Cardiac muscle cell (in vitro differentiated cells and primary cell): ENCODE measurements at regions not wholly inside any gene's neighbourhood (a gene's known extent, or its start where the extent isn't known, plus 50 kb on each side); places are given as distances from the start of the nearest gene placed in this dataset.

Source experiments
- DNase-seq, 2 donors: peaks; one replicate each; pipeline versions ENCODE4 v3.0.0 to v3.0.0-alpha.2; 2010 to 2017; ENCODE audit warnings: low read depth in 1 of 2, low spot score in 1 of 2
- H3K27ac ChIP-seq: fragments of 200-600 bp; sonication (generic); 2 replicates; pipeline ENCODE4 v1.5.1; 2016
- H3K27me3 ChIP-seq: fragments of 200-600 bp; sonication (generic); 2 replicates; pipeline ENCODE4 v1.6.0; 2016; ENCODE audit warnings: control low read depth
- H3K36me3 ChIP-seq: fragments of 200-600 bp; sonication (generic); 2 replicates; pipeline ENCODE4 v1.5.1; 2016; ENCODE audit warnings: control low read depth
- H3K4me1 ChIP-seq: fragments of 200-600 bp; sonication (generic); 2 replicates; pipeline ENCODE4 v1.8.1; 2017; ENCODE audit warnings: low read depth, mild to moderate bottlenecking, mixed run types
- H3K4me3 ChIP-seq: fragments of 200-600 bp; sonication (generic); 2 replicates; pipeline ENCODE4 v1.5.1; 2016; ENCODE audit warnings: mild to moderate bottlenecking
- H3K9me3 ChIP-seq: fragments of 200-600 bp; sonication (generic); 2 replicates; pipeline ENCODE4 v1.5.1; 2017; ENCODE audit warnings: low read depth, mild to moderate bottlenecking, control low read depth
- TF ChIP-seq, protein P1 (sequence below): IDR thresholded peaks from 2 replicates; pipeline ENCODE4 v1.5.1; 2012; ENCODE audit warnings: low read depth, mild to moderate bottlenecking, low read length

DNA sequence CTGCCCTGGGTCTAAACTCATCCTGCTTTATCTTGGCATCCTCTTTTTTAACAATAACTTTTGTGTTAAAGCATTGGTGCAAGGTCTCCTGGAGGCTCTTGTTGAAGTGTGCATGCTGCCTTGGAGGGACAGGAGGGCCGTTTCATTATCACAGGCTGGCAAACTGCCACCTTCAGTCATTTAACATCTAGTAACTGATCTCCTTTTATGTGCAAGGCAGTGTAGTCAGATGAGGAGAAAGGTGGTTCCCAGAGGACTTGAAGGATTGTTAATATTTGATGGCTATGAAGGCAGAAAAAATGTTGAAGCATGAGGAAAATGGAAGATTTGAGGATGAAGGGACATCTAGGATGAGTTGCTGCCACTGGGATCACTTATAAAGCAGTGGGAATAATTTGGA, 439.4 kb downstream of the RAPGEF2 start:
- Histone ChIP-seq H3K27ac (no peak overlapping the region), H3K4me1 (peaks cover 11% of the 10 kb centered on the region), H3K9me3 (no peaks in the 10 kb centered on the region), H3K4me3 (no peak overlapping the region), H3K36me3 (no peaks in the 10 kb centered on the region), H3K27me3 (no peaks in the 10 kb centered on the region)
- TF ChIP-seq, protein P1, sequence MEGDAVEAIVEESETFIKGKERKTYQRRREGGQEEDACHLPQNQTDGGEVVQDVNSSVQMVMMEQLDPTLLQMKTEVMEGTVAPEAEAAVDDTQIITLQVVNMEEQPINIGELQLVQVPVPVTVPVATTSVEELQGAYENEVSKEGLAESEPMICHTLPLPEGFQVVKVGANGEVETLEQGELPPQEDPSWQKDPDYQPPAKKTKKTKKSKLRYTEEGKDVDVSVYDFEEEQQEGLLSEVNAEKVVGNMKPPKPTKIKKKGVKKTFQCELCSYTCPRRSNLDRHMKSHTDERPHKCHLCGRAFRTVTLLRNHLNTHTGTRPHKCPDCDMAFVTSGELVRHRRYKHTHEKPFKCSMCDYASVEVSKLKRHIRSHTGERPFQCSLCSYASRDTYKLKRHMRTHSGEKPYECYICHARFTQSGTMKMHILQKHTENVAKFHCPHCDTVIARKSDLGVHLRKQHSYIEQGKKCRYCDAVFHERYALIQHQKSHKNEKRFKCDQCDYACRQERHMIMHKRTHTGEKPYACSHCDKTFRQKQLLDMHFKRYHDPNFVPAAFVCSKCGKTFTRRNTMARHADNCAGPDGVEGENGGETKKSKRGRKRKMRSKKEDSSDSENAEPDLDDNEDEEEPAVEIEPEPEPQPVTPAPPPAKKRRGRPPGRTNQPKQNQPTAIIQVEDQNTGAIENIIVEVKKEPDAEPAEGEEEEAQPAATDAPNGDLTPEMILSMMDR = no peak
- no peak for DNase-seq

DNA sequence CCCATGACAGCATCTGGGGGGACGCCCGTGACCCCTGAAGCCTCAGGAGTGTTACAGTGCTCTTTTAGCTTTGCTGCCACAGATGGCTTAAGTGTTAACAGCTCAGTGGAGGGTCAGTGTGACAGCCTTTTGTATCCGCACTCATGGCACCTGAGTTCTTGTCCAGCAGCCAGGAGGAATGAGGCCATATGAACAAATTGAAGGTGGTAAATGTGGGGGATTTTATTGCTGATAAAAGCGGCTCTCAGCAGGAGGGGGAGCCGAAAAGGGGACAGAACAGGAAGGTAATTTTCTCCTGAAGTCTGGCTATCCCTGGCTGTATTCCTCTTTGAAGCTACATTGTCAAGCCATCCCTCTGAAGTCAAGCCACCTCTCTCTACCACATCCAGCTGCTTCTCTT, 441.0 kb downstream of the RAPGEF2 start:
- no peak overlapping the region for H3K4me3 ChIP-seq
- H3K27ac ChIP-seq = no peak overlapping the region
- no peaks in the 10 kb centered on the region for H3K27me3 ChIP-seq
- no peaks in the 10 kb centered on the region for H3K9me3 ChIP-seq
- no peak for DNase-seq
- H3K4me1 ChIP-seq = peaks cover 11% of the 10 kb centered on the region
- TF ChIP-seq, protein P1 = no peak
- H3K36me3 ChIP-seq = no peaks in the 10 kb centered on the region

DNA sequence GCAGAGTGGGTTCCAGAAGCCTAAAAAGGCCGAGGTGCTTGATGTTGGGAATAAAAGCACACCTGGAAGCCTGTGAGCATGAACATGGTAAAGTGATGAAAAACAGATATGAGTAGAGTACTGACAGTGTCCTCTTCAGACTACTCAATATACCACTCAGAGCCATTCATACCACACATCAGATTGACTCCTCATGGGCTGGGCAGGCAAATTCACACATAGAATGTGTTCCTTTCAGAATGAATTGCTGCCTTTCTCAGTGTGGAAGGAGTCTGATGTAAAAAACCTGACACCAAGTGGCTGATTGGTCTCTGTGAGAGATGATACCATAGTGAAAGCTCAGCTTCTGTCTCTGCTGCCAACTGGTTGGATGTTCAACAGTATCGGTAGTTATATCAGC, 442.7 kb downstream of the RAPGEF2 start:
- Histone ChIP-seq H3K27ac (no peak overlapping the region), H3K36me3 (no peaks in the 10 kb centered on the region), H3K27me3 (no peaks in the 10 kb centered on the region), H3K4me3 (no peak overlapping the region), H3K4me1 (peaks cover 3% of the 10 kb centered on the region), H3K9me3 (no peaks in the 10 kb centered on the region)
- no peak for DNase-seq
- TF ChIP-seq, protein P1 = no peak

DNA sequence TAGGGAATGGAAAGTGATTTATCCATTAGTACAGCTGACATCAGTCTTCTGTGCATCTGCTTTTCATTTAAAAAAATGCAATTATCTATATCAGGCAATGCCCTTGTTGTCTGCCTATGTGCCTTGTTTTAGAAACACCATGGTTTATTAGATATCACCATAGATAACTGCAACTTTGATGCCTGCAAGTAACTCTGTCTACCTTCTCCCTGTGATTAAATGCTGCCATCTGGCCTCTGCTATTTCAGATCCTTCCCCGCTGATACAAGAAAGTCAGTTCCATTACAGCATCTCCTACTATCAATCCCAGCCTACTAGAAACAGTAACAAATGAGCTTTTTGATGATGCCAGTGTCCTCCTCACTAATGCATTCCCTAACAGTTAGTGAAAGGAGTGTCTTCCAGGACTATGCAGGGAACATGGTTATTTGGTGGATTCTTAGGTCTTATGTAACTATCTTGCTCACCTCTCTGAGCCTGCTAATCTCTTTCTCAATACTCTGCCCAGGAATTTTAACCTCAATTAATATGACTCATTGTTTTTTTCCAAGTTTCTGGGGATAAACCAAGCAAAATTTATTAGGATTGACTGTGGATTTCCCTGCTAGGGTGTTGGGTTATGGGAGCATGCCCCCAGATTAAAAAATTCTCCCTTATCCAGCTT, 444.9 kb downstream of the RAPGEF2 start:
- H3K9me3 ChIP-seq = no peaks in the 10 kb centered on the region
- DNase-seq = peak in 1 of 2 donors; percentile 42
- H3K4me3 ChIP-seq = no peak overlapping the region
- TF ChIP-seq, protein P1 = no peak
- H3K4me1 ChIP-seq = no peaks in the 10 kb centered on the region
- H3K36me3 ChIP-seq = no peaks in the 10 kb centered on the region
- no peaks in the 10 kb centered on the region for H3K27me3 ChIP-seq
- no peak overlapping the region for H3K27ac ChIP-seq

DNA sequence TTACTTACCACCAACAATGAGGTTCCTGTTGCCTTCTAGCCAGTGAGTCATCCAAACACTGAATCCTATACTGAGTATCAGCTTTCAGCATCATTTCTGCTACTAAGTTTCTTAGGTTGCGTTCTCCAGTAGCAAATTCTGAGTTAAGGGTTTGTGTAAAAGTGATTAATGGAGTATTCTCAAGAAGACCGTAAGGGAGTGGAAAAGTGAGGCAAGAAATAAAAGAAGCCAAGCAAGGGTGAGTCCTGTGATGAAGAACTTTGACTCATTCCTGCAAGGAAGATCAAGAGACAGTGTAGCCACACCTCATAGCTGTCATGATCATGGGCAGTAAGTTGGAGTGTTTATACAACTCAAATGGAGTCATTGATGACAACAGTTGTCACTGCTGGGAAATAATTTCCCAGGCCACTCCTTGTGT, 446.2 kb downstream of the RAPGEF2 start:
- no peak overlapping the region for H3K27ac ChIP-seq
- H3K9me3 ChIP-seq = no peaks in the 10 kb centered on the region
- peak in 1 of 2 donors; percentile 25 for DNase-seq
- H3K27me3 ChIP-seq = no peaks in the 10 kb centered on the region
- no peaks in the 10 kb centered on the region for H3K36me3 ChIP-seq
- TF ChIP-seq, protein P1 = no peak
- H3K4me3 ChIP-seq = no peak overlapping the region
- H3K4me1 ChIP-seq = no peaks in the 10 kb centered on the region

DNA sequence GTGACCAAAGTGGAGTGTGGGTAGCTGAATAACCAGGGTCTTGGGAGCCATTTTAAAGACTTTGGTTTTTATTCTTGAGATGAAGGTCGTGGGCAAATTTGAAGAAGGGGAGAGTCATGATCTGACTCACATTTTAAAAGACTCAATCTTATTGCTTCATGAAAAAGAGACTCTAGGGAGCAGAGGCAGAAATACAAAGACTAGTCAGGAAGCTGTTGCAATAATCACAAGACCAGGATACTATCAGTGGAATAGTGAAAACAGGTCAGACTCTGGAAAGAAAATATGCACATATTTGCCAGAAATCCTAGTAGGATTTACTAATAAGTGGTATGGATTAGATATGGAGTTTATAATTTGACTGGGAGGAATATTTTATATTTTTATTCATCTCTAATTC, 448.4 kb downstream of the RAPGEF2 start:
- TF ChIP-seq, protein P1 = no peak
- peak in 1 of 2 donors; percentile 70 for DNase-seq
- Histone ChIP-seq H3K9me3 (no peaks in the 10 kb centered on the region), H3K27me3 (no peaks in the 10 kb centered on the region), H3K4me1 (no peaks in the 10 kb centered on the region), H3K4me3 (no peak overlapping the region), H3K36me3 (no peaks in the 10 kb centered on the region), H3K27ac (no peak overlapping the region)
